Tibial nerve (tissue), 4 donors: ENCODE measurements at regions not wholly inside any gene's neighbourhood (a gene's known extent, or its start where the extent isn't known, plus 50 kb on each side); places are given as distances from the start of the nearest gene placed in this dataset.

ENCODE experiments used
- EP300 ChIP-seq, 2 donors: sonication (generic); formaldehyde crosslinking; IDR thresholded peaks; one replicate each; pipeline ENCODE4 v1.6.1; 2017; ENCODE audit warnings: antibody characterized with exemption in 2 of 2, mild to moderate bottlenecking in 1 of 2
- POLR2A ChIP-seq, 2 donors: fragments of 450-650 bp; IDR thresholded peaks; one replicate each; pipeline ENCODE4 v1.6.1; 2017; ENCODE audit warnings: antibody characterized with exemption in 2 of 2, mild to moderate bottlenecking in 2 of 2, moderate library complexity in 2 of 2
- TF ChIP-seq, protein P1 (sequence below), 5 experiments: fragments of 200-600 bp in 3 of 5; fragments of 450-650 bp in 2 of 5; sonication (generic) in 3 of 5; IDR thresholded peaks; one replicate each; pipeline ENCODE4 v1.5.1; 2016 to 2019; ENCODE audit warnings: antibody characterized with exemption in 5 of 5, mild to moderate bottlenecking in 3 of 5, moderate library complexity in 2 of 5

- TF ChIP-seq, protein P1, sequence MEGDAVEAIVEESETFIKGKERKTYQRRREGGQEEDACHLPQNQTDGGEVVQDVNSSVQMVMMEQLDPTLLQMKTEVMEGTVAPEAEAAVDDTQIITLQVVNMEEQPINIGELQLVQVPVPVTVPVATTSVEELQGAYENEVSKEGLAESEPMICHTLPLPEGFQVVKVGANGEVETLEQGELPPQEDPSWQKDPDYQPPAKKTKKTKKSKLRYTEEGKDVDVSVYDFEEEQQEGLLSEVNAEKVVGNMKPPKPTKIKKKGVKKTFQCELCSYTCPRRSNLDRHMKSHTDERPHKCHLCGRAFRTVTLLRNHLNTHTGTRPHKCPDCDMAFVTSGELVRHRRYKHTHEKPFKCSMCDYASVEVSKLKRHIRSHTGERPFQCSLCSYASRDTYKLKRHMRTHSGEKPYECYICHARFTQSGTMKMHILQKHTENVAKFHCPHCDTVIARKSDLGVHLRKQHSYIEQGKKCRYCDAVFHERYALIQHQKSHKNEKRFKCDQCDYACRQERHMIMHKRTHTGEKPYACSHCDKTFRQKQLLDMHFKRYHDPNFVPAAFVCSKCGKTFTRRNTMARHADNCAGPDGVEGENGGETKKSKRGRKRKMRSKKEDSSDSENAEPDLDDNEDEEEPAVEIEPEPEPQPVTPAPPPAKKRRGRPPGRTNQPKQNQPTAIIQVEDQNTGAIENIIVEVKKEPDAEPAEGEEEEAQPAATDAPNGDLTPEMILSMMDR (IDR thresholded peaks at IDR 0.05): no peak
- TF ChIP-seq EP300 (IDR thresholded peaks at IDR 0.05) (no peak), POLR2A (IDR thresholded peaks at IDR 0.05) (no peak)
Observed at GRCh38 chr10:129157185-129157584, 309.9 kb upstream of the MGMT start.
